A673 (cell line): ENCODE measurements at regions not wholly inside any gene's neighbourhood (a gene's known extent, or its start where the extent isn't known, plus 50 kb on each side); places are given as distances from the start of the nearest gene placed in this dataset.

Experiments used
- BruUV-seq: library from RNA; stranded (reverse); fragments of 400-500 nt; replicated peaks from 2 replicates; lab custom pipeline; 2021; lab: Mats Ljungman, UMichigan
- CTCF ChIA-PET: fragments of 300-600 bp; sonication (Branson Sonifier 250); formaldehyde crosslinking; loops from one replicate; lab custom pipeline; 2022; ENCODE audit warnings: antibody characterized with exemption; lab: Charles Lee
- POLR2A ChIA-PET: fragments of 300-600 bp; sonication (Branson Sonifier 250); formaldehyde crosslinking; loops from one replicate; lab custom pipeline; 2022; ENCODE audit warnings: antibody characterized with exemption; ENCODE audit not compliant: low non-redundant PET; lab: Charles Lee
- DNase-seq: peaks from one replicate; pipeline ENCODE4 v3.0.0-alpha.2; 2015; ENCODE audit warnings: low spot score
- H3K27ac ChIP-seq: fragments of 200-600 bp; sonication (generic); 2 replicates; pipeline ENCODE4 v1.5.1; 2016; ENCODE audit warnings: mixed run types, low read depth, mild to moderate bottlenecking, mixed read lengths, antibody characterized with exemption, low read length; ENCODE audit not compliant: poor library complexity, severe bottlenecking
- H3K27me3 ChIP-seq: fragments of 200-600 bp; sonication (generic); replicated peaks from 2 replicates; pipeline ENCODE4 v1.6.1; 2017; ENCODE audit warnings: mixed run types, low read depth, mild to moderate bottlenecking, mixed read lengths, antibody characterized with exemption, low read length; ENCODE audit not compliant: insufficient read depth, poor library complexity
- H3K36me3 ChIP-seq: fragments of 200-600 bp; sonication (generic); 2 replicates; pipeline ENCODE4 v1.6.1; 2016; ENCODE audit warnings: mixed run types, mild to moderate bottlenecking, mixed read lengths, antibody characterized with exemption, low read length; ENCODE audit not compliant: insufficient read depth, poor library complexity, severe bottlenecking
- H3K4me1 ChIP-seq: fragments of 200-600 bp; sonication (generic); 2 replicates; pipeline ENCODE4 v1.6.1; 2017; ENCODE audit warnings: mixed run types, mild to moderate bottlenecking, mixed read lengths, antibody characterized with exemption, low read length; ENCODE audit not compliant: insufficient read depth, poor library complexity, severe bottlenecking
- H3K4me3 ChIP-seq: fragments of 200-600 bp; sonication (generic); 2 replicates; pipeline ENCODE4 v1.5.1; 2016; ENCODE audit warnings: low read depth, mixed run types, mild to moderate bottlenecking, mixed read lengths, low read length; ENCODE audit not compliant: poor library complexity, severe bottlenecking
- H3K9me3 ChIP-seq: fragments of 200-600 bp; sonication (generic); 2 replicates; pipeline ENCODE4 v1.6.1; 2016; ENCODE audit warnings: mixed run types, low read depth, mild to moderate bottlenecking, mixed read lengths, antibody characterized with exemption, low read length; ENCODE audit not compliant: poor library complexity, severe bottlenecking
- EZH2 ChIP-seq: fragments of 200-600 bp; sonication (generic); IDR thresholded peaks from 2 replicates; pipeline ENCODE4 v1.6.1; 2017; ENCODE audit warnings: borderline replicate concordance, low read depth, mild to moderate bottlenecking, mixed read lengths, antibody characterized with exemption, low read length; ENCODE audit not compliant: poor library complexity, severe bottlenecking
- intact Hi-C: fragments of 100-400 bp; cut with micrococcal nuclease; formaldehyde crosslinking; loops from one replicate; pipeline ENCODE4 v1.10.0; 2022; ENCODE audit not compliant: unreplicated experiment
- TF ChIP-seq, protein P1 (sequence below): fragments of 300-800, 200-600 bp; sonication (generic); conservative IDR thresholded peaks from 2 replicates; pipeline ENCODE4 v1.5.1; 2017; ENCODE audit warnings: low read depth, mild to moderate bottlenecking, antibody characterized with exemption, low read length, moderate library complexity, mixed read lengths

- CTCF ChIA-PET: no interaction called here
- DNase-seq: no peak
- no peaks in the 10 kb centered on the region for H3K36me3 ChIP-seq
- no peaks in the 10 kb centered on the region for H3K9me3 ChIP-seq
- TF ChIP-seq EZH2: no peak
- TF ChIP-seq, protein P1, sequence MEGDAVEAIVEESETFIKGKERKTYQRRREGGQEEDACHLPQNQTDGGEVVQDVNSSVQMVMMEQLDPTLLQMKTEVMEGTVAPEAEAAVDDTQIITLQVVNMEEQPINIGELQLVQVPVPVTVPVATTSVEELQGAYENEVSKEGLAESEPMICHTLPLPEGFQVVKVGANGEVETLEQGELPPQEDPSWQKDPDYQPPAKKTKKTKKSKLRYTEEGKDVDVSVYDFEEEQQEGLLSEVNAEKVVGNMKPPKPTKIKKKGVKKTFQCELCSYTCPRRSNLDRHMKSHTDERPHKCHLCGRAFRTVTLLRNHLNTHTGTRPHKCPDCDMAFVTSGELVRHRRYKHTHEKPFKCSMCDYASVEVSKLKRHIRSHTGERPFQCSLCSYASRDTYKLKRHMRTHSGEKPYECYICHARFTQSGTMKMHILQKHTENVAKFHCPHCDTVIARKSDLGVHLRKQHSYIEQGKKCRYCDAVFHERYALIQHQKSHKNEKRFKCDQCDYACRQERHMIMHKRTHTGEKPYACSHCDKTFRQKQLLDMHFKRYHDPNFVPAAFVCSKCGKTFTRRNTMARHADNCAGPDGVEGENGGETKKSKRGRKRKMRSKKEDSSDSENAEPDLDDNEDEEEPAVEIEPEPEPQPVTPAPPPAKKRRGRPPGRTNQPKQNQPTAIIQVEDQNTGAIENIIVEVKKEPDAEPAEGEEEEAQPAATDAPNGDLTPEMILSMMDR: no peak
- BruUV-seq: no TSS peak
- no peaks in the 10 kb centered on the region for H3K27me3 ChIP-seq
- H3K27ac ChIP-seq: no peak overlapping the region
- H3K4me1 ChIP-seq: no peaks in the 10 kb centered on the region
- intact Hi-C loops: no loop called here
- no peak overlapping the region for H3K4me3 ChIP-seq
- POLR2A ChIA-PET: no interaction called here
Measured at GRCh38 chr20:40606660-40607059, 82.4 kb downstream of the MAFB start.

DNA sequence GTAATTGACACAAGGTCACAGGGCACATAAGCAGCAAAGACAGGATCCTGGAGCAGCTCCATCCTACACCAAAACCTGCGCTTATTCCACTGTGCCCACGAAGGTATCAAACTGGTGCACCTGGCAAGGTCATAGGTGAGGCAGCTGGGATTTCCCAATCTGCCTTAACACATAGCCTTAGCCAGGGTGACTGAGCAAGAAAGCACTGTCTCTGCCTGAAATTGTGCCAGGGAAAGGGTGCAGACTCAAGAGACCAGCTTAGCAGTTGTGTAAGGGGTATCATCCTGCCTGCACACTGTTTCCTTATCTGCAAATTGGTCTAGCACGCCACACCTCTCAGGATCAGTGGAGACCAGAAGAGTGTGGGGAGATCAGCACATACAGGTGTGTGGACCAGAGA lies 82.8 kb downstream of the MAFB start:
- H3K9me3 ChIP-seq: no peaks in the 10 kb centered on the region

GRCh38 chr20:40604416-40604815 lies 84.6 kb downstream of the MAFB start:
- CTCF ChIA-PET: no interaction called here
- Histone ChIP-seq H3K4me3 (no peak overlapping the region), H3K27ac (no peak overlapping the region), H3K36me3 (no peaks in the 10 kb centered on the region), H3K9me3 (no peaks in the 10 kb centered on the region), H3K27me3 (no peaks in the 10 kb centered on the region), H3K4me1 (no peaks in the 10 kb centered on the region)
- POLR2A ChIA-PET: no interaction called here
- BruUV-seq: no TSS peak
- TF ChIP-seq EZH2: no peak
- TF ChIP-seq, protein P1: no peak
- intact Hi-C loops: no loop called here
- no peak for DNase-seq

More for the DNA sequence above, 82.8 kb downstream of the MAFB start:
- no TSS peak for BruUV-seq
- CTCF ChIA-PET: no interaction called here
- no peak for DNase-seq
- H3K27ac ChIP-seq: no peak overlapping the region
- no peaks in the 10 kb centered on the region for H3K36me3 ChIP-seq
- TF ChIP-seq EZH2: no peak
- TF ChIP-seq, protein P1: no peak
- POLR2A ChIA-PET: no interaction called here
- intact Hi-C loops: no loop called here
- no peak overlapping the region for H3K4me3 ChIP-seq
- H3K4me1 ChIP-seq: no peaks in the 10 kb centered on the region
- H3K27me3 ChIP-seq: no peaks in the 10 kb centered on the region
